ENCODE measurements at regions not wholly inside any gene's neighbourhood (a gene's known extent, or its start where the extent isn't known, plus 50 kb on each side); places are given as distances from the start of the nearest gene placed in this dataset.

DNA sequence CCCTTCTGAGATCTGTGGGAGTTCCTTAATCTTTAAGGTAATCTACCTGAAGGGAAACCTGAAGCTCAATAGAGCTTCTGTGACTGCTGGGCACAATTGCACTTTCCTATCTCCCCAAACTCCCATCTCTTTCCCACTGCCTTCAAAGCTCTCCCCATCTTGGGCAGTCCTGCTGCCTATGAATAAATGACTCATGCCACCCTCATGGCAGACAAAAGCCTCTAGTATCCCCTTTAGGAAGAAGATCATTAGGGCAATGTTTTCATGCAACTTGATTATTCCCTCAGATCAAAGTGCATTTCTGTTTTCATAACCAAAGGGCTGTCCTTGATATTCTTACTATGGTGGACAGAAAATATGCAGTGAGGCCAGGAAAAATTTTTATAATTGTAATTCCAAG is 704.9 kb upstream of the LRRN3 start:
- TF ChIP-seq, protein P1, sequence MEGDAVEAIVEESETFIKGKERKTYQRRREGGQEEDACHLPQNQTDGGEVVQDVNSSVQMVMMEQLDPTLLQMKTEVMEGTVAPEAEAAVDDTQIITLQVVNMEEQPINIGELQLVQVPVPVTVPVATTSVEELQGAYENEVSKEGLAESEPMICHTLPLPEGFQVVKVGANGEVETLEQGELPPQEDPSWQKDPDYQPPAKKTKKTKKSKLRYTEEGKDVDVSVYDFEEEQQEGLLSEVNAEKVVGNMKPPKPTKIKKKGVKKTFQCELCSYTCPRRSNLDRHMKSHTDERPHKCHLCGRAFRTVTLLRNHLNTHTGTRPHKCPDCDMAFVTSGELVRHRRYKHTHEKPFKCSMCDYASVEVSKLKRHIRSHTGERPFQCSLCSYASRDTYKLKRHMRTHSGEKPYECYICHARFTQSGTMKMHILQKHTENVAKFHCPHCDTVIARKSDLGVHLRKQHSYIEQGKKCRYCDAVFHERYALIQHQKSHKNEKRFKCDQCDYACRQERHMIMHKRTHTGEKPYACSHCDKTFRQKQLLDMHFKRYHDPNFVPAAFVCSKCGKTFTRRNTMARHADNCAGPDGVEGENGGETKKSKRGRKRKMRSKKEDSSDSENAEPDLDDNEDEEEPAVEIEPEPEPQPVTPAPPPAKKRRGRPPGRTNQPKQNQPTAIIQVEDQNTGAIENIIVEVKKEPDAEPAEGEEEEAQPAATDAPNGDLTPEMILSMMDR (IDR thresholded peaks at IDR 0.05), result no peak
- no peak for TF ChIP-seq POLR2A (IDR thresholded peaks at IDR 0.05)

Measured in right lobe of liver (tissue), 4 donors.